MM.1S (cell line): ENCODE measurements at regions not wholly inside any gene's neighbourhood (a gene's known extent, or its start where the extent isn't known, plus 50 kb on each side); places are given as distances from the start of the nearest gene placed in this dataset.

Experiments used
- DNase-seq: peaks from one replicate; pipeline ENCODE4 v3.0.0-alpha.2; 2015
- H2AFZ ChIP-seq: fragments of 300-600 bp; sonication (generic); 2 replicates; pipeline ENCODE4 v1.6.0; 2016; ENCODE audit warnings: antibody characterized with exemption, low read length
- H3F3A ChIP-seq: fragments of 300-600 bp; sonication (generic); 2 replicates; pipeline ENCODE4 v1.6.1; 2016; ENCODE audit warnings: mild to moderate bottlenecking, antibody characterized with exemption, low read length, moderate library complexity, mixed read lengths; ENCODE audit not compliant: insufficient read depth
- H3K27ac ChIP-seq: fragments of 300-600 bp; sonication (generic); 2 replicates; pipeline ENCODE4 v1.5.1; 2016; ENCODE audit warnings: mild to moderate bottlenecking, low read length
- H3K27me3 ChIP-seq: fragments of 300-600 bp; sonication (generic); replicated peaks from 2 replicates; pipeline ENCODE4 v1.6.0; 2016; ENCODE audit warnings: low read length; ENCODE audit not compliant: insufficient read depth
- H3K36me3 ChIP-seq: fragments of 300-600 bp; sonication (generic); replicated peaks from 2 replicates; pipeline ENCODE4 v1.6.1; 2016; ENCODE audit warnings: mild to moderate bottlenecking, low read length, mixed read lengths; ENCODE audit not compliant: insufficient read depth
- H3K4me1 ChIP-seq: fragments of 300-600 bp; sonication (generic); 2 replicates; pipeline ENCODE4 v1.6.1; 2016; ENCODE audit warnings: low read length, mixed read lengths
- H3K4me2 ChIP-seq: fragments of 300-600 bp; sonication (generic); 2 replicates; pipeline ENCODE4 v1.6.0; 2016; ENCODE audit warnings: low read depth, low read length
- H3K4me3 ChIP-seq: fragments of 300-600 bp; sonication (generic); 2 replicates; pipeline ENCODE4 v1.5.1; 2016; ENCODE audit warnings: low read length, mixed read lengths
- H3K79me2 ChIP-seq: fragments of 300-600 bp; sonication (generic); 2 replicates; pipeline ENCODE4 v1.6.1; 2016; ENCODE audit warnings: mixed run types, low read length, mixed read lengths
- H3K9ac ChIP-seq: fragments of 300-600 bp; sonication (generic); 2 replicates; pipeline ENCODE4 v1.6.1; 2016; ENCODE audit warnings: low read length, mixed read lengths
- H3K9me2 ChIP-seq: fragments of 300-600 bp; sonication (generic); replicated peaks from 2 replicates; pipeline ENCODE4 v1.6.1; 2016; ENCODE audit warnings: mild to moderate bottlenecking, low read length, mixed read lengths; ENCODE audit not compliant: insufficient read depth
- H3K9me3 ChIP-seq: fragments of 300-600 bp; sonication (generic); replicated peaks from 2 replicates; pipeline ENCODE4 v1.6.1; 2016; ENCODE audit warnings: mild to moderate bottlenecking, low read length, mixed read lengths; ENCODE audit not compliant: insufficient read depth
- H4K20me1 ChIP-seq: fragments of 300-600 bp; sonication (generic); 2 replicates; pipeline ENCODE4 v1.6.1; 2016; ENCODE audit warnings: mild to moderate bottlenecking, low read length, moderate library complexity, mixed read lengths; ENCODE audit not compliant: insufficient read depth
- EZH2 ChIP-seq: fragments of 300-600 bp; sonication (generic); optimal IDR thresholded peaks from 2 replicates; pipeline ENCODE3; 2017; ENCODE audit warnings: low read depth, mild to moderate bottlenecking, antibody characterized with exemption, low read length, mixed read lengths
- EZH2phosphoT487 ChIP-seq: fragments of 300-600 bp; sonication (generic); IDR thresholded peaks from 2 replicates; pipeline ENCODE4 v1.6.1; 2018; ENCODE audit warnings: antibody characterized with exemption, low read length
- TF ChIP-seq, protein P1 (sequence below): fragments of 300-600 bp; sonication (generic); IDR thresholded peaks from 2 replicates; pipeline ENCODE4 v1.5.1; 2016; ENCODE audit warnings: antibody characterized with exemption, low read length, mixed read lengths

GRCh38 chr2:184040230-184040629 is 558.1 kb upstream of the ZNF804A start:
- Histone ChIP-seq H4K20me1 (no peaks in the 10 kb centered on the region), H3K36me3 (no peaks in the 10 kb centered on the region), H3K27ac (no peak overlapping the region), H3K9me2 (no peaks in the 10 kb centered on the region), H3K9me3 (no peaks in the 10 kb centered on the region), H2AFZ (no peak overlapping the region), H3K4me3 (no peak overlapping the region), H3K27me3 (no peaks in the 10 kb centered on the region), H3K4me1 (no peaks in the 10 kb centered on the region), H3K9ac (no peak overlapping the region), H3F3A (no peaks in the 10 kb centered on the region), H3K4me2 (no peak overlapping the region), H3K79me2 (no peaks in the 10 kb centered on the region)
- no peak for DNase-seq
- TF ChIP-seq, protein P1, sequence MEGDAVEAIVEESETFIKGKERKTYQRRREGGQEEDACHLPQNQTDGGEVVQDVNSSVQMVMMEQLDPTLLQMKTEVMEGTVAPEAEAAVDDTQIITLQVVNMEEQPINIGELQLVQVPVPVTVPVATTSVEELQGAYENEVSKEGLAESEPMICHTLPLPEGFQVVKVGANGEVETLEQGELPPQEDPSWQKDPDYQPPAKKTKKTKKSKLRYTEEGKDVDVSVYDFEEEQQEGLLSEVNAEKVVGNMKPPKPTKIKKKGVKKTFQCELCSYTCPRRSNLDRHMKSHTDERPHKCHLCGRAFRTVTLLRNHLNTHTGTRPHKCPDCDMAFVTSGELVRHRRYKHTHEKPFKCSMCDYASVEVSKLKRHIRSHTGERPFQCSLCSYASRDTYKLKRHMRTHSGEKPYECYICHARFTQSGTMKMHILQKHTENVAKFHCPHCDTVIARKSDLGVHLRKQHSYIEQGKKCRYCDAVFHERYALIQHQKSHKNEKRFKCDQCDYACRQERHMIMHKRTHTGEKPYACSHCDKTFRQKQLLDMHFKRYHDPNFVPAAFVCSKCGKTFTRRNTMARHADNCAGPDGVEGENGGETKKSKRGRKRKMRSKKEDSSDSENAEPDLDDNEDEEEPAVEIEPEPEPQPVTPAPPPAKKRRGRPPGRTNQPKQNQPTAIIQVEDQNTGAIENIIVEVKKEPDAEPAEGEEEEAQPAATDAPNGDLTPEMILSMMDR: no peak
- TF ChIP-seq EZH2: no peak
- TF ChIP-seq EZH2phosphoT487: no peak

- no peaks in the 10 kb centered on the region for H3K9me3 ChIP-seq
Measured at GRCh38 chr2:184041077-184041476, 557.3 kb upstream of the ZNF804A start.

GRCh38 chr2:184041777-184042176 is 556.6 kb upstream of the ZNF804A start:
- no peak overlapping the region for H3K4me3 ChIP-seq
- no peak for DNase-seq
- H3K36me3 ChIP-seq: no peaks in the 10 kb centered on the region
- H3K9me3 ChIP-seq: no peaks in the 10 kb centered on the region
- H3K9me2 ChIP-seq: no peaks in the 10 kb centered on the region
- H3K9ac ChIP-seq: no peak overlapping the region
- H3K4me1 ChIP-seq: no peaks in the 10 kb centered on the region
- no peaks in the 10 kb centered on the region for H3K79me2 ChIP-seq
- H3K27ac ChIP-seq: no peak overlapping the region
- H3K27me3 ChIP-seq: no peaks in the 10 kb centered on the region
- H2AFZ ChIP-seq: no peak overlapping the region
- H4K20me1 ChIP-seq: no peaks in the 10 kb centered on the region
- no peak for TF ChIP-seq EZH2
- no peaks in the 10 kb centered on the region for H3F3A ChIP-seq
- no peak overlapping the region for H3K4me2 ChIP-seq

More at GRCh38 chr2:184041077-184041476, 557.3 kb upstream of the ZNF804A start:
- Histone ChIP-seq H3K4me1 (no peaks in the 10 kb centered on the region), H3K79me2 (no peaks in the 10 kb centered on the region), H3K27ac (no peak overlapping the region), H3K36me3 (no peaks in the 10 kb centered on the region), H3K4me3 (no peak overlapping the region), H2AFZ (no peak overlapping the region), H3K9ac (no peak overlapping the region), H3K27me3 (no peaks in the 10 kb centered on the region), H3K4me2 (no peak overlapping the region), H4K20me1 (no peaks in the 10 kb centered on the region), H3K9me2 (no peaks in the 10 kb centered on the region), H3F3A (no peaks in the 10 kb centered on the region)
- no peak for TF ChIP-seq EZH2
- TF ChIP-seq, protein P1: no peak
- no peak for TF ChIP-seq EZH2phosphoT487
- DNase-seq: no peak

GRCh38 chr2:184047536-184047935 is 550.8 kb upstream of the ZNF804A start:
- DNase-seq: no peak
- Histone ChIP-seq H3K27me3 (no peaks in the 10 kb centered on the region), H3K4me1 (no peaks in the 10 kb centered on the region), H3K79me2 (no peaks in the 10 kb centered on the region), H3F3A (no peaks in the 10 kb centered on the region), H4K20me1 (no peaks in the 10 kb centered on the region), H2AFZ (no peak overlapping the region), H3K4me3 (no peak overlapping the region), H3K4me2 (no peak overlapping the region), H3K27ac (no peak overlapping the region), H3K9me2 (no peaks in the 10 kb centered on the region), H3K36me3 (no peaks in the 10 kb centered on the region), H3K9me3 (no peaks in the 10 kb centered on the region), H3K9ac (no peak overlapping the region)
- TF ChIP-seq EZH2 (no peak), EZH2phosphoT487 (no peak)
- TF ChIP-seq, protein P1: no peak
